ENCODE measurements at regions not wholly inside any gene's neighbourhood (a gene's known extent, or its start where the extent isn't known, plus 50 kb on each side); places are given as distances from the start of the nearest gene placed in this dataset.
"Not testable (repeated sequence)": the region's sequence is repeated elsewhere in the genome, so short reads cannot be mapped to it uniquely, and the experiment has no call there.

- 81% methylated on average over 6 of the region's 6 CpGs for WGBS
- no peaks in the 10 kb centered on the region for H3K27me3 ChIP-seq (ENCODE audit: insufficient read depth, low read length)
- no peak overlapping the region for H3K27ac ChIP-seq (ENCODE audit: low read depth, low read length)
- no peaks in the 10 kb centered on the region for H3K4me1 ChIP-seq (ENCODE audit: insufficient read depth, low read length)
- H3K36me3 ChIP-seq (ENCODE audit: insufficient read depth, low read length): no peaks in the 10 kb centered on the region
- no peak overlapping the region for H3K4me3 ChIP-seq (ENCODE audit: low read length)
- no peaks in the 10 kb centered on the region for H3K9me3 ChIP-seq (ENCODE audit: insufficient read depth, low read depth, low read length)
- H3K9ac ChIP-seq (ENCODE audit: low read depth, low read length): no peak overlapping the region
Measured at GRCh38 chr3:194952841-194953241, 267.2 kb downstream of the FAM43A start.

- H3K27ac ChIP-seq (ENCODE audit: low read depth, low read length): no peak overlapping the region
- H3K9ac ChIP-seq (ENCODE audit: low read depth, low read length): no peak overlapping the region
- no peaks in the 10 kb centered on the region for H3K36me3 ChIP-seq (ENCODE audit: insufficient read depth, low read length)
- no peaks in the 10 kb centered on the region for H3K27me3 ChIP-seq (ENCODE audit: insufficient read depth, low read length)
- H3K4me1 ChIP-seq (ENCODE audit: insufficient read depth, low read length): no peaks in the 10 kb centered on the region
- WGBS: 91% methylated on average over 5 of the region's 5 CpGs
- H3K4me3 ChIP-seq (ENCODE audit: low read length): no peak overlapping the region
- no peaks in the 10 kb centered on the region for H3K9me3 ChIP-seq (ENCODE audit: insufficient read depth, low read depth, low read length)
Measured at GRCh38 chr3:194953291-194953690, 267.6 kb downstream of the FAM43A start.

DNA sequence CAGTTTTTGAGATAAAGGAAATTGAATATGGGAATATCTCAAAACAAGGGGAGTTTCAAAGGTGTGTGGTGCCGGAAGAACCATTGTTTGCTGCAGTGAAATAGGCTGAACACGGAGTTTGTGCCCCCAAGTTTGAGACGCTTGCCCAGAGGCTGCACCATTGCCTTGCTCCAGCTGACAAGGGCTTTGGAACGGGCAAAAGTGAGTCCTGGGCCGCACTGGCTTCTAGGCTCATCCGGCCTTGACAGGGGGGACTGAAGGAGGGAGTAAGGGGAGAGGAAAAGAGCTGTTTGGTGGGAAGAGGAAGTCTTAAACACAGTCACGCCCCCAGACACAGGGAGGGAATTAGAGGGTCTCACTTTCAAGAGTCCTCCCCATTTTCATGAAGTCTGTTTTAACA is 269.9 kb downstream of the FAM43A start:
- Histone ChIP-seq H3K27ac (ENCODE audit: low read depth, low read length) (no peak overlapping the region), H3K4me1 (ENCODE audit: insufficient read depth, low read length) (no peaks in the 10 kb centered on the region), H3K36me3 (ENCODE audit: insufficient read depth, low read length) (no peaks in the 10 kb centered on the region), H3K27me3 (ENCODE audit: insufficient read depth, low read length) (no peaks in the 10 kb centered on the region), H3K9ac (ENCODE audit: low read depth, low read length) (no peak overlapping the region), H3K4me3 (ENCODE audit: low read length) (no peak overlapping the region), H3K9me3 (ENCODE audit: insufficient read depth, low read depth, low read length) (no peaks in the 10 kb centered on the region)
- WGBS: 93% methylated on average over 7 of the region's 7 CpGs

- Histone ChIP-seq H3K4me1 (ENCODE audit: insufficient read depth, low read length) (no peaks in the 10 kb centered on the region), H3K27ac (ENCODE audit: low read depth, low read length) (no peak overlapping the region), H3K27me3 (ENCODE audit: insufficient read depth, low read length) (no peaks in the 10 kb centered on the region), H3K4me3 (ENCODE audit: low read length) (no peak overlapping the region), H3K36me3 (ENCODE audit: insufficient read depth, low read length) (no peaks in the 10 kb centered on the region), H3K9ac (ENCODE audit: low read depth, low read length) (no peak overlapping the region), H3K9me3 (ENCODE audit: insufficient read depth, low read depth, low read length) (no peaks in the 10 kb centered on the region)
- WGBS: 94% methylated on average over 20 of the region's 20 CpGs
Measured at GRCh38 chr3:194955979-194956696, 270.5 kb downstream of the FAM43A start.

DNA sequence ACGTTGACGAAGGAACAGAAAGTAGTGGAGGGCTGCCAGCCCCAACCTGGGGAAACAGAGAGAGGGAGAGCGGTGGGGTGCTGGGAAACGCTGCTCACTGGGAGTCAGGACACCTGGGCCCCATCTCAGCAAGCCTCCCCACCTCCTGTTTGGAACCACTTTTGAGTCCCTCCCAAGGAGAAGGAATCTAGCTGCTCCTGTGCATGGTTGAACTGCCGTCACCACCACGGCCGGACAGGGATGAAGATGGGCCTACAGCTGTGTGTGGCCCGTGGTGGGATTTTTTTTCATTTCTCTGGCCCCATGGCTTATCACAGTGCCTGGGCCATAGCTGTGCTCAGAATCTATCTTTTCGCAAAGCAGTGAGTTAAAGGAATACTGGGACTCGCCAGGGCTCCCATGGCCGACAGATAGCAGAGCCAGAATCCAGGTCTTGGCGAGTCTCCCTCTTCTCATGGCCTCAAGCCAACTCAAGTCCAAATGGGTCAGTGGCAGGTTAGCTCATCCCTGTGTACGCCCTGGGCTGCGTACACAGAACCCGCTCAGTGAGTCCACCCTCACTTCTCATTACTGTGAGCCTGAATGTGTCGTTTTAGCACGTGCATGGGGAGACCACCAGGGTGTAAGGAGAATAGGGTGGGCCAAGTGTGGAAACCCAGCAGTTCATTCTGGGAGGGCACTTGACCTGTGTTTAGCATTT is 271.2 kb downstream of the FAM43A start:
- H3K4me3 ChIP-seq (ENCODE audit: low read length): no peak overlapping the region
- no peaks in the 10 kb centered on the region for H3K36me3 ChIP-seq (ENCODE audit: insufficient read depth, low read length)
- WGBS: 93% methylated on average over 17 of the region's 17 CpGs
- no peaks in the 10 kb centered on the region for H3K27me3 ChIP-seq (ENCODE audit: insufficient read depth, low read length)
- no peaks in the 10 kb centered on the region for H3K4me1 ChIP-seq (ENCODE audit: insufficient read depth, low read length)
- H3K27ac ChIP-seq (ENCODE audit: low read depth, low read length): no peak overlapping the region
- no peaks in the 10 kb centered on the region for H3K9me3 ChIP-seq (ENCODE audit: insufficient read depth, low read depth, low read length)
- no peak overlapping the region for H3K9ac ChIP-seq (ENCODE audit: low read depth, low read length)

- Histone ChIP-seq H3K4me3 (ENCODE audit: low read length) (no peak overlapping the region), H3K36me3 (ENCODE audit: insufficient read depth, low read length) (no peaks in the 10 kb centered on the region), H3K27me3 (ENCODE audit: insufficient read depth, low read length) (no peaks in the 10 kb centered on the region), H3K4me1 (ENCODE audit: insufficient read depth, low read length) (no peaks in the 10 kb centered on the region), H3K27ac (ENCODE audit: low read depth, low read length) (no peak overlapping the region), H3K9me3 (ENCODE audit: insufficient read depth, low read depth, low read length) (no peaks in the 10 kb centered on the region), H3K9ac (ENCODE audit: low read depth, low read length) (no peak overlapping the region)
- WGBS: 83% methylated on average over 7 of the region's 7 CpGs
Measured at GRCh38 chr3:194957743-194958240, 272.1 kb downstream of the FAM43A start.

- Histone ChIP-seq H3K4me3 (ENCODE audit: low read length) (no peak overlapping the region), H3K27ac (ENCODE audit: low read depth, low read length) (no peak overlapping the region), H3K36me3 (ENCODE audit: insufficient read depth, low read length) (no peaks in the 10 kb centered on the region), H3K4me1 (ENCODE audit: insufficient read depth, low read length) (no peaks in the 10 kb centered on the region), H3K9me3 (ENCODE audit: insufficient read depth, low read depth, low read length) (no peaks in the 10 kb centered on the region), H3K9ac (ENCODE audit: low read depth, low read length) (no peak overlapping the region), H3K27me3 (ENCODE audit: insufficient read depth, low read length) (no peaks in the 10 kb centered on the region)
- 90% methylated on average over 7 of the region's 7 CpGs for WGBS
Measured at GRCh38 chr3:194959217-194959616, 273.5 kb downstream of the FAM43A start.

DNA sequence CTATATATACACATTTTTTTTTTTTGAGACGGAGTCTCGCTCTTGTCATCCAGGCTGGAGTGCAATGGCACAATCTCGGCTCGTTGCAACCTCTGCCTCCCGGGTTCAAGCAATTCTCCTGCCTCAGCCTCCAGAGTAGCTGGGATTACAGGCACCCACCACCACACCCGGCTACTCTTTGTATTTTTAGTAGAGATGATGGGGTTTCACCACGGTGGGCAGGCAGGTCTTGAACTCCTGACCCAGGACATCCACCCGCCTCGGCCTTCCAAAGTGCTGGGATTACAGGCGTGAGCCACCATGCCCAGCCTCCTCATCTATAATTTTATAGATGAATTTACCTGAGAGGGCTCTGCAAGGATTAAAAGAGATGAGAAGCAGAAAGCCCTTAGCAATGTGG is 274.0 kb downstream of the FAM43A start:
- not testable (repeated sequence) for H3K27me3 ChIP-seq (ENCODE audit: insufficient read depth, low read length)

GRCh38 chr3:194960446-194961032 is 274.9 kb downstream of the FAM43A start:
- Histone ChIP-seq H3K9ac (ENCODE audit: low read depth, low read length) (no peak overlapping the region), H3K27ac (ENCODE audit: low read depth, low read length) (no peak overlapping the region), H3K27me3 (ENCODE audit: insufficient read depth, low read length) (no peaks in the 10 kb centered on the region), H3K4me1 (ENCODE audit: insufficient read depth, low read length) (no peaks in the 10 kb centered on the region), H3K9me3 (ENCODE audit: insufficient read depth, low read depth, low read length) (no peaks in the 10 kb centered on the region), H3K36me3 (ENCODE audit: insufficient read depth, low read length) (no peaks in the 10 kb centered on the region), H3K4me3 (ENCODE audit: low read length) (no peak overlapping the region)
- WGBS: 93% methylated on average over 14 of the region's 14 CpGs

More for the DNA sequence above, 274.0 kb downstream of the FAM43A start:
- not testable (repeated sequence) for H3K9ac ChIP-seq (ENCODE audit: low read depth, low read length); H3K4me3 ChIP-seq (ENCODE audit: low read length); H3K9me3 ChIP-seq (ENCODE audit: insufficient read depth, low read depth, low read length); H3K36me3 ChIP-seq (ENCODE audit: insufficient read depth, low read length); H3K4me1 ChIP-seq (ENCODE audit: insufficient read depth, low read length); H3K27ac ChIP-seq (ENCODE audit: low read depth, low read length)
- WGBS: 97% methylated on average over 9 of the region's 10 CpGs

DNA sequence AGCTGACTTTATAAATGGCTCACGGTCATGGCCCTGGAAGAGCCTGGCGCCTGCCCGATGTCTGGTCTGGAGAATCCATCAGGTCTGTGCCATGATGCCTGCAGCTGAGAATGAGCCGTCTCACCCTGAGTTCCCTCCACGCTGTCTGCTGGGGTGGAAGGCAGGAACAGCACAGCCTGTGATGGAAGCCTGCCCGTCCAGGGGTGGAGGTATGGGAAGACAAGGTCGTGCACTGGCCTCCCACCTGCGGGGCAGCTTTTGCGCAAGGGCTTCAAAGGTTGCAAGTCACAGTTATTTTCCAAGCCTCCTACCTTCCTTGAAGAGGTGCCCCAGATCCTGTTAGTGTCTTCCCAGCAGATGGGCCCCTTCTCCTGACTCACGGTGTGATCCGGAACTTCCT is 275.5 kb downstream of the FAM43A start:
- Histone ChIP-seq H3K4me3 (ENCODE audit: low read length) (no peak overlapping the region), H3K27me3 (ENCODE audit: insufficient read depth, low read length) (no peaks in the 10 kb centered on the region), H3K4me1 (ENCODE audit: insufficient read depth, low read length) (no peaks in the 10 kb centered on the region), H3K27ac (ENCODE audit: low read depth, low read length) (no peak overlapping the region), H3K36me3 (ENCODE audit: insufficient read depth, low read length) (no peaks in the 10 kb centered on the region), H3K9me3 (ENCODE audit: insufficient read depth, low read depth, low read length) (no peaks in the 10 kb centered on the region), H3K9ac (ENCODE audit: low read depth, low read length) (no peak overlapping the region)
- 94% methylated on average over 11 of the region's 11 CpGs for WGBS

DNA sequence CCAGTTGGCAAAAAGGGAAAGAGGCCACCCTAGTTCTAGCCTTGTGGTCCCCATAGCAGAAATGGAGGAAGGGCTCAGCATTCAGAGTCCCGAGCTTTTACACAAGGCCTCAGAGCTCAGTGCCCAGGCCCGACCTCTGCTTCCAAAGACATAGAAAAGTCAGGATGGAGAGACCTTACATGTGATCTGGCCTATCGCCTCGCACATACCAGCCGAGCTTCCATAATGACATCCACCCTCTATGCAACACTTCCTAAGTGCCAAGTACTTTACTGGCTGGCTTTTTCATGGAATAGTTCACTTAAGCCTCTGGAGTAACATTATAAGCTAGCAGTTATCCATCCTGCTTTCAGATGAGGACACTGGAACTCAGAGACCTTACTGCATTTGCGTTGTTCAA is 275.9 kb downstream of the FAM43A start:
- Histone ChIP-seq H3K4me3 (ENCODE audit: low read length) (no peak overlapping the region), H3K4me1 (ENCODE audit: insufficient read depth, low read length) (no peaks in the 10 kb centered on the region), H3K9ac (ENCODE audit: low read depth, low read length) (no peak overlapping the region), H3K27me3 (ENCODE audit: insufficient read depth, low read length) (no peaks in the 10 kb centered on the region), H3K27ac (ENCODE audit: low read depth, low read length) (no peak overlapping the region), H3K9me3 (ENCODE audit: insufficient read depth, low read depth, low read length) (no peaks in the 10 kb centered on the region), H3K36me3 (ENCODE audit: insufficient read depth, low read length) (no peaks in the 10 kb centered on the region)
- 95% methylated on average over 6 of the region's 6 CpGs for WGBS
